Vagina (tissue), 2 donors: ENCODE measurements at regions not wholly inside any gene's neighbourhood (a gene's known extent, or its start where the extent isn't known, plus 50 kb on each side); places are given as distances from the start of the nearest gene placed in this dataset.

Source experiments
- POLR2A ChIP-seq, 2 donors: fragments of 450-650 bp; IDR thresholded peaks; one replicate each; pipeline ENCODE4 v1.6.1; 2017; ENCODE audit warnings: antibody characterized with exemption in 2 of 2, mild to moderate bottlenecking in 2 of 2, moderate library complexity in 2 of 2
- TF ChIP-seq, protein P1 (sequence below), 3 experiments: fragments of 450-650 bp in 2 of 3; fragments of 200-600 bp in 1 of 3; sonication (generic) in 1 of 3; IDR thresholded peaks; one replicate each; pipeline ENCODE4 v1.5.1; 2017 to 2019; ENCODE audit warnings: antibody characterized with exemption in 3 of 3, mild to moderate bottlenecking in 2 of 3, moderate library complexity in 2 of 3

GRCh38 chr9:28915202-28915930 lies 1342.1 kb upstream of the C9orf72 start:
- TF ChIP-seq, protein P1, sequence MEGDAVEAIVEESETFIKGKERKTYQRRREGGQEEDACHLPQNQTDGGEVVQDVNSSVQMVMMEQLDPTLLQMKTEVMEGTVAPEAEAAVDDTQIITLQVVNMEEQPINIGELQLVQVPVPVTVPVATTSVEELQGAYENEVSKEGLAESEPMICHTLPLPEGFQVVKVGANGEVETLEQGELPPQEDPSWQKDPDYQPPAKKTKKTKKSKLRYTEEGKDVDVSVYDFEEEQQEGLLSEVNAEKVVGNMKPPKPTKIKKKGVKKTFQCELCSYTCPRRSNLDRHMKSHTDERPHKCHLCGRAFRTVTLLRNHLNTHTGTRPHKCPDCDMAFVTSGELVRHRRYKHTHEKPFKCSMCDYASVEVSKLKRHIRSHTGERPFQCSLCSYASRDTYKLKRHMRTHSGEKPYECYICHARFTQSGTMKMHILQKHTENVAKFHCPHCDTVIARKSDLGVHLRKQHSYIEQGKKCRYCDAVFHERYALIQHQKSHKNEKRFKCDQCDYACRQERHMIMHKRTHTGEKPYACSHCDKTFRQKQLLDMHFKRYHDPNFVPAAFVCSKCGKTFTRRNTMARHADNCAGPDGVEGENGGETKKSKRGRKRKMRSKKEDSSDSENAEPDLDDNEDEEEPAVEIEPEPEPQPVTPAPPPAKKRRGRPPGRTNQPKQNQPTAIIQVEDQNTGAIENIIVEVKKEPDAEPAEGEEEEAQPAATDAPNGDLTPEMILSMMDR (IDR thresholded peaks at IDR 0.05): no peak
- no peak for TF ChIP-seq POLR2A (IDR thresholded peaks at IDR 0.05)
